Stimulated activated CD4-positive, alpha-beta T cell treated with anti-CD3 and anti-CD28 coated beads, Interleukin-15, amount 100 ng/mL, for 24 hours (primary cell): ENCODE measurements at regions not wholly inside any gene's neighbourhood (a gene's known extent, or its start where the extent isn't known, plus 50 kb on each side); places are given as distances from the start of the nearest gene placed in this dataset.

Experiments
- DNase-seq: peaks from one replicate; pipeline ENCODE4 v3.0.0-alpha.2; 2020

- DNase-seq = no peak
Observed at GRCh38 chr7:340979-341694, 51.2 kb downstream of the FOXL3 start.

GRCh38 chr7:341841-342638, 52.1 kb downstream of the FOXL3 start:
- DNase-seq = no peak

GRCh38 chr7:342681-343216, 52.8 kb downstream of the FOXL3 start:
- no peak for DNase-seq

GRCh38 chr7:343227-343822, 53.4 kb downstream of the FOXL3 start:
- DNase-seq = no peak

GRCh38 chr7:343864-344607, 54.1 kb downstream of the FOXL3 start:
- no peak for DNase-seq

GRCh38 chr7:344608-344994, 54.6 kb downstream of the FOXL3 start:
- no peak for DNase-seq

GRCh38 chr7:346116-346898, 56.3 kb downstream of the FOXL3 start:
- no peak for DNase-seq

- DNase-seq = no peak
Observed at GRCh38 chr7:347001-347590, 57.1 kb downstream of the FOXL3 start.

GRCh38 chr7:347644-348479, 57.9 kb downstream of the FOXL3 start:
- no peak for DNase-seq

- no peak for DNase-seq
Observed at GRCh38 chr7:348480-348844, 58.5 kb downstream of the FOXL3 start.

- no peak for DNase-seq
Observed at GRCh38 chr7:348962-349743, 59.2 kb downstream of the FOXL3 start.

GRCh38 chr7:351256-351655, 61.3 kb downstream of the FOXL3 start:
- DNase-seq = peak; percentile 73

GRCh38 chr7:351681-352480, 61.9 kb downstream of the FOXL3 start:
- peak; percentile 66 for DNase-seq

GRCh38 chr7:353746-354325, 63.9 kb downstream of the FOXL3 start:
- no peak for DNase-seq

- DNase-seq = no peak
Observed at GRCh38 chr7:354597-355470, 64.9 kb downstream of the FOXL3 start.

GRCh38 chr7:355568-355967, 65.6 kb downstream of the FOXL3 start:
- DNase-seq = no peak

GRCh38 chr7:356087-356486, 66.1 kb downstream of the FOXL3 start:
- DNase-seq = no peak
